Stimulated activated CD4-positive, alpha-beta T cell treated with anti-CD3 and anti-CD28 coated beads, Interleukin-12 subunit alpha, Interleukin-12 subunit beta, amount 100 ng/mL, for 4 hours (primary cell): ENCODE measurements at regions not wholly inside any gene's neighbourhood (a gene's known extent, or its start where the extent isn't known, plus 50 kb on each side); places are given as distances from the start of the nearest gene placed in this dataset.

Experiments used
- DNase-seq: peaks from one replicate; pipeline ENCODE4 v3.0.0-alpha.2; 2020

DNA sequence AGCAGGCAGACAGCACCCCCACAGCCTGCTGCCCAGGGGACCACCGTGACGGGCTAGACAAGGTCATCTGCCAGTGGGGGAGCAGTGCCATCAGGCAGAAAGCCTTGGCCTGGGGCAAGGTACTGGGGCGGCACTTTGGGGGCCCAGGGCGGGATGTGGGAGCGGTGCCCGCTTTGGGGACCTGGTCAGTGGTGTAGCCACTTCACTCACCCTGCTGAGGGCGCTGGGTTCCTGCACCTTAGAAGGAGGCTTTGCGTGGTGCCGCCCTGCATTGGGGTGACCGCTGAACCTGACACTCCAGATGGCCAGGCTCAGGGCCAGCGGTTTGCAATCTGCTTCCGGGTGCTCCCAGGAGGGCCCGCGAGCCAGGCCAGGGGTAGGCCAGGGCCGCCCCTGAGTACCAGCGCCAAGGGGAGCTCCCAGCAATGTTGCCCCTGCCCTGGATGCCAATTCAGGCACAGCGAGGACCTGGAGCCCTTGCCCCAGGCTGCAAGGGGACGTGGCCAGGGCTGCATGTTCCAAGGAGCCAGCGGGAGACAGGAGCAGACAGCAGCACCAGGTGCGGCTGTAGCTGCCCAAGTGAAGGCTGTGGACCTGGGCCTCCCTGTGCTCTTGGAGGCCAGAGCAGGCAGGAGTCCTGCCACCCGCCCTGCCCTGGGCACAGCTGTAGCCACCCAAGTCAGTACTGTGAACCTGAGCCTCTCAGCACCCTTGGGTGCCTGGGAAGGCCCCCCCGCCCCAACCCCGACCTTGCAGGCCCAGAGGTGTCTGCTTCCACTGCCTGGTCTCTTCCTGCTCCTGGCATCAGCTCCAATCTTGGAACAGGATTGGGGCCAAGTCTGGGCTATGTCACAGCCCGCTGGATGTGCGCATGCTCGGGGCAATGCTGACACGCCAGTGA is 550.7 kb downstream of the SLC6A15 start:
- no peak for DNase-seq

- no peak for DNase-seq
Measured at GRCh38 chr12:84357314-84357713, 555.3 kb downstream of the SLC6A15 start.

GRCh38 chr12:84356224-84356623 is 556.4 kb downstream of the SLC6A15 start:
- DNase-seq, result no peak

DNA sequence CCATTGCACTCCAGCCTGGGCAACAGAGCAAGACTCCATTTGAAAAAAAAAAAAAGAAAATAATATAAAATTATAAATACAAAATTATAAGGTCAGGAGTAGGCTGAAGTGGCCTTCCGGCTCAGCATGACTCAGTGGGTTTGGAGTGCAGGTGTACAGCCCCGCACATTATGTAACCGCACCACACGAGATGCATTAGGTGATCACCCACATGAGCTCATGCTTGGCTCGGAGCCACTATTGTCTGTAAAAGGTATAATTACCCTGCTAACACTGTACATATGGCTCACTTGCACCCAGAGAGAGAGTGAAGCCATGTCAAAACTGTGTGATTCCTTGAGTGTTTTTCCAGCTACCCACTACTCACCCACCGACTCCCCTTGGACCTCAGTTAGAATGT is 557.0 kb downstream of the SLC6A15 start:
- DNase-seq, result no peak

DNA sequence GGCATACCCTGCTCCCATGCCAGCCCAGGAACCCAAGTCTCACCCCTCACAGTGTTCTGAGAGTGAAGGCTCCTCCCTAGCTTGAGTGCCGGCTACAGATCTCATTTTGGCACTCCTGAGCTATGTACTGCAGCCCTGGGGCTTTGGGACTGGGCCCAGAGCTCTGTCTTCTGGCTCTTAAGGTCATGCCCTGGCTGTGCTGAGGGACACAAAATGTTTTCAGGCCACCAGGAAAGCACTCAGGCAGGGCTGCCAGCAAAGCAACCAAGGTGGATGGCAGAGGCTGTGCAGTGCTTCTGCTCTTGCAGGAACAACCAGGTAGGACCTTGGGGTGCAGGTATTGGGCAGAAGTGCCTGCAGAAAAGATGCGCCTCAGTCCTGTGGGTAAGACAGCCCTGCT is 564.0 kb downstream of the SLC6A15 start:
- DNase-seq, result no peak

GRCh38 chr12:84341467-84342193 is 571.0 kb downstream of the SLC6A15 start:
- DNase-seq, result no peak

- DNase-seq, result no peak
Measured at GRCh38 chr12:84336231-84336630, 576.4 kb downstream of the SLC6A15 start.

DNA sequence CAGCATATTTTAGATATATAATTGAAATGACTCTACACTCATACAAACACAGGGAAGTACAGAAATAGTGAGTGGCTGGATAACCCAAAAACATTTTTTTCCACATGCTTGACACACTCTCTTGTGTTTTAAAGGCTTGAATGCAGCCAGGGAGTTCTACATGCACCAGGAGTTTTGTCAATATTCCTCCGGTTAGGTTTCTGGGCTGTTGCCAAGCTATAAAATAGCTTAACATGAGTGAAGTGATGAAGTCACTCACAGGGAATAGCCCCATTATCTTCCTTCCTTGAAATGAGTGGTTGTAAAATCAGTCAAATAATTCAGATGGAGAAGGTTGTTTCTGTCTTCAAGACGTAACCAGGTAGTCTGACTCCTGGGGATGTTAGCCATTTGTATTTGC is 582.7 kb downstream of the SLC6A15 start:
- DNase-seq, result no peak

- DNase-seq, result no peak
Measured at GRCh38 chr12:84315926-84316325, 596.7 kb downstream of the SLC6A15 start.

DNA sequence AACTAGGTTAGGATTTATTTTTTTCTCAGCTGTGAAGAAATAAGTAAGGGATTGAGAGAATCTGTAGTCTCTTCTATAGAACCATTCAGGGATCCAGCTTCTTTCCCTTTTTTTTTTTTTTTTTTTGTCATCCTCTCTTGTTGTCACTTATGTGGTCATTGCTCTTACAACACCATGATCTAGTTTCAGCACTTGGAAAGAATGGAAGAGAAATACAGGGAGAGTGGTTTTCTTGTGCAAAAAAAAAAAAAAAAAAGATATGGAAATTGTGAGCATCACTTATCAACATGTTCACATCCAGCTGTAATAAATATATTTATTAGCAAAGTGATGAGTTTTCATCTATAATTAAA is 599.3 kb downstream of the SLC6A15 start:
- no peak for DNase-seq

GRCh38 chr12:84308211-84308610 is 604.4 kb downstream of the SLC6A15 start:
- no peak for DNase-seq

DNA sequence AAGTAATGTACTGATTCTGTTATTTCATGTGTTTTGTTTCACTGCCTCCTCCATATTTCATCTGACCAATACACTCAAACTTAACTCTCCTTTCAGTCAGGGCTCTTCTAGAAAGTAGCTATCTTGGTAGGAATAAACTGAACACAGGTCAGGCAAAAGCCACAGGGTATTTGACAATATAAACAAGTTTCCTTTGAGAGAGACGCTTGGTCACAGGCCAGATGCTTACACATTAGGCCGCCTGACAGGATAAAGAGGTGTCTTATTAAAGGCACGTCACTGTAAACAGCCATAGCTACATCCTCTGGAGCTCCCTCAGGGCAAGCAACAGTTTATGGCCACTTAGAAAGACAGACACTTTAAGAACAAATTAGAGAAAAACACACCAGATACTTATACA is 607.5 kb downstream of the SLC6A15 start:
- DNase-seq, result no peak

GRCh38 chr12:84294246-84294645 is 618.4 kb downstream of the SLC6A15 start:
- no peak for DNase-seq

GRCh38 chr12:84290168-84290567 is 622.4 kb downstream of the SLC6A15 start:
- DNase-seq, result no peak

- DNase-seq, result no peak
Measured at GRCh38 chr12:84277986-84278385, 634.6 kb downstream of the SLC6A15 start.

DNA sequence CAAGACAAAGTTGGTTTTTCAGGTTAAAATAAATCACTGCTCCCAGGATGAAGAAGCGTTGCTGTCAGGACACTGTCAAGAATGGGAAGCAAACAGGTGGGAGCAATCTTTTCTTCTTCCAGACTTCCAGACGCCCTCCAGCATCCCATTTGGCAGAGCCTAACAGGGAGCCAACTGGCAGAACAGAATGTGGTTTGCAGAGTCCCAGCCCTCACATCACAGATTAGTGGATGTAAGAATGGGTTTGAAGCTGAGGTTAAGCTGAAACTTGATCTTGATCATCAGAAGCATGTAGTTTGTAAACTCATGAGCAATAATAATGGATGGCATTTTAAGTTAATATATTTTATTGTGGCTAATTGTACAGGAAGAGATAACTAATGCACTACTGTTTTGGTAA is 636.4 kb downstream of the SLC6A15 start:
- no peak for DNase-seq

GRCh38 chr12:84272324-84272723 is 640.3 kb downstream of the SLC6A15 start:
- no peak for DNase-seq

DNA sequence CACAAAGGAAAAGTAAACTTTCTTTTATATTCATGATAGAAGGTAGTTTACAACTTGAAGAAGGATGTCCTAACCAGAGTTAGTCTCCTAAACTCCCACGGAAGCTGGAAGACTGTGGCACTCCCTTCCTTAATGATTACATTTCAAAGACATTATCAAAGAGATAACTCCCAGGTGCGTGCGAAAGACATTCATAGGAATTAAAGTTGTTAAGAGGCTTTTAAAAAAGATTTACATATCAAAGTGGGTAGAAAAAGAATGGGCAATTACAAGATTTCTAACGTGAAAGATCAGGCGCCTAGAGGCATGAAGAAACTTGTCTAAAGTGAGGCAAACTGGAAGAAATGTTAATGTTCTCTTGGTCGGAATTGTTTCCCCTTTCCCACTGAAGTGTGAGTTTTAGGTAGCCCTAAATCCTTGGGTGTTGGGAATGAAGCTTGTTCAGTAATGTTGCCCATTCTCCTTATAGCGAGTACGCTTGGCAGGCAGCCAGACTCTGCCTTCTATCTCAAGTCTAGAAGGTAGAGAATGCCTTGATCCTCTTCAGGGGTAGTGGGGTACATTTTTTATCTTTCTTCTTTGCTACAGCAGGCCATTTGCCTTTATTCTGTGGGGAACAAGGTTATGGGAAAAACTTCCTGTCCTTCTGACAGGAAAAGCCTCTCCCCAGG is 642.0 kb downstream of the SLC6A15 start:
- DNase-seq, result no peak

GRCh38 chr12:84247931-84248330 is 664.7 kb downstream of the SLC6A15 start:
- no peak for DNase-seq

- no peak for DNase-seq
Measured at GRCh38 chr12:84243686-84244085, 668.9 kb downstream of the SLC6A15 start.

- no peak for DNase-seq
Measured at GRCh38 chr12:84222841-84223240, 689.8 kb downstream of the SLC6A15 start.

DNA sequence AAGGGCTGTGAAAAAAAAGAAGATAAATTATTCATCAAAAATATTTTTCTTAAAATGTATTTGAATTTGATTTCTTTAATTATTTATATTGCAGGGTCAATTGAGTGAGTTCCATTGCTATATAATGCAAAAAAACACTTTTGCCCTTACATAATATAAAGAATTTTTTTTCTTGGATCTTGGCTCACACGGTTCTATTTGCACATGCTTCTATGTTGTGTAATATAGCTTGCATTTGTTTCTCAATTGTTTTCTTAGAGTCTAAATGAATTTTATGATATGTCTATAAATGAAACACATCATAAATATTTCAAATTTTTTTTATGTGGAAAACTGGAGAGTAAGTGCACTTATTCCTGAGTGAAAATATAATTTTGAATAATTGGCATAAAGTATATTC is 694.2 kb downstream of the SLC6A15 start:
- DNase-seq, result no peak

- no peak for DNase-seq
Measured at GRCh38 chr12:84201976-84202375, 710.6 kb downstream of the SLC6A15 start.
